VCaP (cell line): ENCODE measurements at regions not wholly inside any gene's neighbourhood (a gene's known extent, or its start where the extent isn't known, plus 50 kb on each side); places are given as distances from the start of the nearest gene placed in this dataset.
A peak's percentile ranks its signal among the peaks of the same experiment; 100 is the strongest.

ENCODE experiments used
- H3K27ac ChIP-seq: fragments of 450-650 bp; 2 replicates; pipeline ENCODE4 v1.5.1; 2017
- CTCF ChIP-seq: fragments of 450-650 bp; conservative IDR thresholded peaks from 2 replicates; pipeline ENCODE4 v1.5.1; 2017; ENCODE audit warnings: mild to moderate bottlenecking, moderate library complexity

GRCh38 chr3:120512655-120513054 lies 61.9 kb upstream of the FSTL1 start:
- no peak overlapping the region for H3K27ac ChIP-seq
- TF ChIP-seq CTCF, result no peak

- H3K27ac ChIP-seq, result no peak overlapping the region
- TF ChIP-seq CTCF, result peak; percentile 59
Measured at GRCh38 chr3:120506828-120507774, 56.3 kb upstream of the FSTL1 start.

GRCh38 chr3:120506076-120506827 lies 55.5 kb upstream of the FSTL1 start:
- H3K27ac ChIP-seq, result no peak overlapping the region
- no peak for TF ChIP-seq CTCF

GRCh38 chr3:120503727-120504616 lies 53.2 kb upstream of the FSTL1 start:
- H3K27ac ChIP-seq, result no peak overlapping the region
- no peak for TF ChIP-seq CTCF

- no peak for TF ChIP-seq CTCF
- no peak overlapping the region for H3K27ac ChIP-seq
Measured at GRCh38 chr3:120502116-120502515, 51.3 kb upstream of the FSTL1 start.
